DND-41 (cell line): ENCODE measurements at regions not wholly inside any gene's neighbourhood (a gene's known extent, or its start where the extent isn't known, plus 50 kb on each side); places are given as distances from the start of the nearest gene placed in this dataset.
A peak's percentile ranks its signal among the peaks of the same experiment; 100 is the strongest.

Experiments
- ATAC-seq: fragments of 200-7000 bp; cut with Tn5 transposase; 3 replicates; pipeline ENCODE4 v1.9.1; 2021; ENCODE audit warnings: low read depth; ENCODE audit not compliant: insufficient read depth
- DNase-seq: peaks from one replicate; pipeline ENCODE4 v3.0.0-alpha.2; 2020
- H2AFZ ChIP-seq: 2 replicates; pipeline ENCODE4 v1.6.0; 2012; ENCODE audit warnings: low read depth, low read length
- H3K27ac ChIP-seq: 2 replicates; pipeline ENCODE4 v1.5.1; 2012; ENCODE audit warnings: low read length, inconsistent platforms
- H3K27me3 ChIP-seq: fragments of 200-600 bp; sonication (generic); 2 replicates; pipeline ENCODE4 v1.6.0; 2012; ENCODE audit warnings: low read length, mild to moderate bottlenecking, inconsistent platforms; ENCODE audit not compliant: insufficient read depth, poor library complexity
- H3K36me3 ChIP-seq: 2 replicates; pipeline ENCODE4 v1.5.1; 2012; ENCODE audit warnings: low read length, inconsistent platforms; ENCODE audit not compliant: insufficient read depth
- H3K4me1 ChIP-seq: 2 replicates; pipeline ENCODE4 v1.5.1; 2012; ENCODE audit warnings: mild to moderate bottlenecking, low read length; ENCODE audit not compliant: insufficient read depth
- H3K4me2 ChIP-seq: 2 replicates; pipeline ENCODE4 v1.6.0; 2012; ENCODE audit warnings: mild to moderate bottlenecking, moderate library complexity, low read length, inconsistent platforms; ENCODE audit not compliant: insufficient read depth
- H3K4me3 ChIP-seq, 2 experiments: fragments of 200-600 bp in 1 of 2; shearing (Covaris generic) in 1 of 2; 2 replicates each; pipeline ENCODE4 v1.5.1; 2012 to 2016; ENCODE audit warnings: inconsistent platforms in 2 of 2, low read length in 2 of 2, mild to moderate bottlenecking in 2 of 2, low read depth in 1 of 2, moderate library complexity in 1 of 2
- H3K79me2 ChIP-seq: 2 replicates; pipeline ENCODE4 v1.6.0; 2012; ENCODE audit warnings: low read length, inconsistent platforms; ENCODE audit not compliant: insufficient read depth
- H3K9ac ChIP-seq: 2 replicates; pipeline ENCODE4 v1.6.0; 2012; ENCODE audit warnings: low read depth, mild to moderate bottlenecking, inconsistent platforms, low read length, moderate library complexity
- H3K9me3 ChIP-seq: 2 replicates; pipeline ENCODE4 v1.5.1; 2012; ENCODE audit warnings: low read length, moderate library complexity, mild to moderate bottlenecking, inconsistent platforms; ENCODE audit not compliant: insufficient read depth, severe bottlenecking
- H4K20me1 ChIP-seq: 2 replicates; pipeline ENCODE4 v1.6.0; 2012; ENCODE audit warnings: low read length; ENCODE audit not compliant: insufficient read depth
- EZH2 ChIP-seq: IDR thresholded peaks from 3 replicates; pipeline ENCODE4 v1.6.1; 2012; ENCODE audit warnings: borderline replicate concordance, low read depth, mild to moderate bottlenecking, moderate library complexity, low read length, inconsistent platforms; ENCODE audit not compliant: severe bottlenecking
- TF ChIP-seq, protein P1 (sequence below): IDR thresholded peaks from 2 replicates; pipeline ENCODE4 v1.5.1; 2012; ENCODE audit warnings: borderline replicate concordance, low read length, moderate library complexity, mild to moderate bottlenecking; ENCODE audit not compliant: poor library complexity, severe bottlenecking; ENCODE audit errors: extremely low read depth

DNA sequence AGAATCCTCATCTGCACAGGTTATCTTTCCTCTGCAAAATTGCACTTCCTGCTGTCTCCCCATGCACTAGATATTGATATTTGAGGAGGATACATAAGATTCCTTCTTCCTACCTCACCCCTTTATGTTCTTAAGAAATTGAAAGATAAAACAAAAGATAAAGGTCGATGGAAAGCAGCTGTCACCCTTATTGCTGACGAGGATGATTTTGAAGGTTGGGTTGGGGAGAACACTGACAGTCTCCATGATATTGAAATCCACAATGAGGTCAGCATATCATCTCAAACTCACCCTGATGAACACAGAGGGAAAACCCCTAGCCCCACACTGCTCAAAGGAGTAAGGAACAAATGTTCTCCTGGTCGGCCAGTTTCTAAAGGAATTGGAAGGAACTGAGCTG, 110.6 kb upstream of the FUT9 start:
- Histone ChIP-seq H3K9ac (no peak overlapping the region), H3K79me2 (no peaks in the 10 kb centered on the region), H3K4me2 (no peak overlapping the region), H3K4me3 (no peak overlapping the region), H3K9me3 (no peaks in the 10 kb centered on the region), H3K27ac (no peak overlapping the region), H4K20me1 (no peaks in the 10 kb centered on the region), H3K4me1 (no peaks in the 10 kb centered on the region), H2AFZ (no peak overlapping the region), H3K36me3 (no peaks in the 10 kb centered on the region), H3K27me3 (no peaks in the 10 kb centered on the region)
- no peak for TF ChIP-seq EZH2
- TF ChIP-seq, protein P1, sequence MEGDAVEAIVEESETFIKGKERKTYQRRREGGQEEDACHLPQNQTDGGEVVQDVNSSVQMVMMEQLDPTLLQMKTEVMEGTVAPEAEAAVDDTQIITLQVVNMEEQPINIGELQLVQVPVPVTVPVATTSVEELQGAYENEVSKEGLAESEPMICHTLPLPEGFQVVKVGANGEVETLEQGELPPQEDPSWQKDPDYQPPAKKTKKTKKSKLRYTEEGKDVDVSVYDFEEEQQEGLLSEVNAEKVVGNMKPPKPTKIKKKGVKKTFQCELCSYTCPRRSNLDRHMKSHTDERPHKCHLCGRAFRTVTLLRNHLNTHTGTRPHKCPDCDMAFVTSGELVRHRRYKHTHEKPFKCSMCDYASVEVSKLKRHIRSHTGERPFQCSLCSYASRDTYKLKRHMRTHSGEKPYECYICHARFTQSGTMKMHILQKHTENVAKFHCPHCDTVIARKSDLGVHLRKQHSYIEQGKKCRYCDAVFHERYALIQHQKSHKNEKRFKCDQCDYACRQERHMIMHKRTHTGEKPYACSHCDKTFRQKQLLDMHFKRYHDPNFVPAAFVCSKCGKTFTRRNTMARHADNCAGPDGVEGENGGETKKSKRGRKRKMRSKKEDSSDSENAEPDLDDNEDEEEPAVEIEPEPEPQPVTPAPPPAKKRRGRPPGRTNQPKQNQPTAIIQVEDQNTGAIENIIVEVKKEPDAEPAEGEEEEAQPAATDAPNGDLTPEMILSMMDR = no peak
- no peak for ATAC-seq
- no peak for DNase-seq

DNA sequence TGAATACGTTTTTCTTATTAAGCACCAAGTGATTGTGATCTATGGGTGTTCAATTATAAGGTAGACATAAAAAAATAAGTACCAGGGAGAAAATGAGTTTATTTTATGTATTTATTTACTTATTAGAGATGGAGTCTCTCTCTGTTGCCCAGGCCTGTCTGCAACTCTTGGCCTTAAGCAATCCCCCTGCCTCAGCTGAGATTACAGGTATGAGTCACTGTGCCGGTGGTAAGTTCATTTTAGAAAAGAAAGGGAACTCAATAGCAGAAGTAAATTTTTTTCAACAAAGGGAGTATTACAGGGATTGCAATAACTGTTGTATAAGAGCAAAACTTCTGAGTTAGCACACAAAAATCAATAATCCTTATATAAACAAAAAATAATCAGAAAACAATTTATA, 98.7 kb upstream of the FUT9 start:
- Histone ChIP-seq H3K36me3 (no peaks in the 10 kb centered on the region), H3K27me3 (no peaks in the 10 kb centered on the region), H3K4me3 (no peak overlapping the region), H3K9ac (no peak overlapping the region), H3K9me3 (no peaks in the 10 kb centered on the region), H4K20me1 (no peaks in the 10 kb centered on the region), H3K27ac (no peak overlapping the region), H3K79me2 (no peaks in the 10 kb centered on the region), H2AFZ (no peak overlapping the region), H3K4me2 (no peak overlapping the region), H3K4me1 (no peaks in the 10 kb centered on the region)
- TF ChIP-seq EZH2 = no peak
- TF ChIP-seq, protein P1 = no peak
- DNase-seq = no peak
- no peak for ATAC-seq

DNA sequence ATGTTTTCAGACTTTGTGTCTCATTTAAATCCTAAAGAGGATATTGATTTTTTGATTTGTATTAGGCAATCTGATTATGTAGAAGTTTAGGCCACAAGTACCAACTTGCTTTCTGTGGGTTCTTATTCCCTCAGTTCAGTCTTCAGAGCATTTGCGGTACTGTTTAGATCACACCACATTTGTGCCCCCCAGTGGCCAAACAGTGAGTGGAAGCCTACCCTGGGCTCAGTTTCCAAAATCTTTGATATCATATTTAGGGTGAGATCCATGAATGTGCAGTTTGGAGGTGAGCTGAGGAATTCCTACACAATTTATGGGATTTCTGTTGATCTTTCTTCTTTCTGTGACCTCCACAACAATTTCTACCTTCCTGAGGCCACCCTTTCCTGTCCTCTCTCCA, 92.3 kb upstream of the FUT9 start:
- Histone ChIP-seq H3K27me3 (no peaks in the 10 kb centered on the region), H3K4me3 (no peak overlapping the region), H3K36me3 (no peaks in the 10 kb centered on the region), H4K20me1 (no peaks in the 10 kb centered on the region), H3K79me2 (no peaks in the 10 kb centered on the region), H2AFZ (no peak overlapping the region), H3K9me3 (no peaks in the 10 kb centered on the region), H3K4me1 (no peaks in the 10 kb centered on the region), H3K27ac (no peak overlapping the region), H3K9ac (no peak overlapping the region), H3K4me2 (no peak overlapping the region)
- TF ChIP-seq, protein P1 = peak; percentile 44
- no peak for TF ChIP-seq EZH2
- no peak for ATAC-seq
- peak; percentile 7 for DNase-seq

DNA sequence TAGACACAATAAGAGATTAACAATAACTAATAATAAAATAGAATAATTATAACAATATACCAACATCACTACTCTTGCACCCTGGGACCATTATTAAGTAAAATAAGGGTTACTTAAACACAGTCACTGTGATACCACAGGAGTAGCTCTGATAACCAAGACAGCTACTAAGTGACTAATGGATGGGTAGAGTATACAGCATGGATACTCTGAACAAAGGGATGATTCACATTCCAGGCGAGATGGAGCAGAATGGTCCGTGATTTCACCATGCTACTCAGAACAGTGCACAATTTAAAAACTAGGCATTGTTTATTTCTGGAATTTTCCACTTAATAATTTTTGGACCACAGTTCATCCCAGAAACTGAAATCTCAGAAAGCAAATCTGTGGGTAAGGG, 80.0 kb upstream of the FUT9 start:
- Histone ChIP-seq H4K20me1 (no peaks in the 10 kb centered on the region), H3K27ac (no peak overlapping the region), H3K4me2 (no peak overlapping the region), H3K4me3 (no peak overlapping the region), H3K9me3 (no peaks in the 10 kb centered on the region), H3K27me3 (no peaks in the 10 kb centered on the region), H2AFZ (no peak overlapping the region), H3K79me2 (no peaks in the 10 kb centered on the region), H3K9ac (no peak overlapping the region), H3K36me3 (no peaks in the 10 kb centered on the region), H3K4me1 (no peaks in the 10 kb centered on the region)
- DNase-seq = no peak
- no peak for ATAC-seq
- TF ChIP-seq EZH2 = no peak
- TF ChIP-seq, protein P1 = no peak
